Islet precursor cell (in vitro differentiated cells): ENCODE measurements at regions not wholly inside any gene's neighbourhood (a gene's known extent, or its start where the extent isn't known, plus 50 kb on each side); places are given as distances from the start of the nearest gene placed in this dataset.
"Not testable (repeated sequence)": the region's sequence is repeated elsewhere in the genome, so short reads cannot be mapped to it uniquely, and the experiment has no call there.

Source experiments
- DNase-seq: peaks from one replicate; pipeline ENCODE4 v3.0.0-alpha.2; 2018

- no peak for DNase-seq
Measured at GRCh38 chr9:120338340-120338739, 241.6 kb downstream of the CDK5RAP2 start.

GRCh38 chr9:120337131-120337530 lies 242.8 kb downstream of the CDK5RAP2 start:
- no peak for DNase-seq

- no peak for DNase-seq
Measured at GRCh38 chr9:120336753-120337090, 243.2 kb downstream of the CDK5RAP2 start.

GRCh38 chr9:120336021-120336752 lies 243.8 kb downstream of the CDK5RAP2 start:
- DNase-seq: no peak

- DNase-seq: no peak
Measured at GRCh38 chr9:120331913-120332312, 248.1 kb downstream of the CDK5RAP2 start.

GRCh38 chr9:120330031-120330430 lies 249.9 kb downstream of the CDK5RAP2 start:
- no peak for DNase-seq

- no peak for DNase-seq
Measured at GRCh38 chr9:120327322-120327721, 252.6 kb downstream of the CDK5RAP2 start.

GRCh38 chr9:120326049-120326693 lies 253.8 kb downstream of the CDK5RAP2 start:
- no peak for DNase-seq

- no peak for DNase-seq
Measured at GRCh38 chr9:120324996-120325642, 254.8 kb downstream of the CDK5RAP2 start.

- no peak for DNase-seq
Measured at GRCh38 chr9:120324461-120324860, 255.5 kb downstream of the CDK5RAP2 start.

GRCh38 chr9:120323125-120323524 lies 256.8 kb downstream of the CDK5RAP2 start:
- no peak for DNase-seq

- no peak for DNase-seq
Measured at GRCh38 chr9:120319452-120319851, 260.5 kb downstream of the CDK5RAP2 start.

- no peak for DNase-seq
Measured at GRCh38 chr9:120315154-120315553, 264.8 kb downstream of the CDK5RAP2 start.

GRCh38 chr9:120312031-120312430 lies 267.9 kb downstream of the CDK5RAP2 start:
- peak; percentile 14 for DNase-seq

GRCh38 chr9:120310035-120310434 lies 269.9 kb downstream of the CDK5RAP2 start:
- DNase-seq: peak; percentile 25

GRCh38 chr9:120308495-120308894 lies 271.5 kb downstream of the CDK5RAP2 start:
- DNase-seq: peak; percentile 50

- peak; percentile 27 for DNase-seq
Measured at GRCh38 chr9:120307599-120307998, 272.4 kb downstream of the CDK5RAP2 start.

GRCh38 chr9:120306561-120306960 lies 273.4 kb downstream of the CDK5RAP2 start:
- peak; percentile 33 for DNase-seq

GRCh38 chr9:120306088-120306487 lies 273.9 kb downstream of the CDK5RAP2 start:
- peak; percentile 11 for DNase-seq

GRCh38 chr9:120304896-120305295 lies 275.1 kb downstream of the CDK5RAP2 start:
- not testable (repeated sequence) for DNase-seq

GRCh38 chr9:120303519-120303918 lies 276.4 kb downstream of the CDK5RAP2 start:
- DNase-seq: peak; percentile 28

GRCh38 chr9:120299785-120300184 lies 280.2 kb downstream of the CDK5RAP2 start:
- DNase-seq: peak; percentile 53

- DNase-seq: no peak
Measured at GRCh38 chr9:120294003-120294402, 286.0 kb downstream of the CDK5RAP2 start.

- DNase-seq: no peak
Measured at GRCh38 chr9:120292606-120293005, 287.4 kb downstream of the CDK5RAP2 start.
